Keratinocyte (primary cell): ENCODE measurements at regions not wholly inside any gene's neighbourhood (a gene's known extent, or its start where the extent isn't known, plus 50 kb on each side); places are given as distances from the start of the nearest gene placed in this dataset.

Experiments
- EZH2 ChIP-seq: IDR thresholded peaks from one replicate; pipeline ENCODE4 v1.6.1; 2012; ENCODE audit warnings: inconsistent platforms, mild to moderate bottlenecking, low read length, moderate library complexity
- TF ChIP-seq, protein P1 (sequence below), 3 experiments: IDR thresholded peaks in 1 of 3; conservative IDR thresholded peaks in 1 of 3; optimal IDR thresholded peaks in 1 of 3; 2 replicates in 2 of 3; 3 replicates in 1 of 3; pipeline versions ENCODE3 to v1.5.1; 2011; ENCODE audit warnings: low read length in 3 of 3, mild to moderate bottlenecking in 3 of 3, moderate library complexity in 2 of 3, control low read depth in 1 of 3, inconsistent platforms in 1 of 3; ENCODE audit not compliant: insufficient read depth in 2 of 3; ENCODE audit errors: extremely low read depth in 1 of 3

DNA sequence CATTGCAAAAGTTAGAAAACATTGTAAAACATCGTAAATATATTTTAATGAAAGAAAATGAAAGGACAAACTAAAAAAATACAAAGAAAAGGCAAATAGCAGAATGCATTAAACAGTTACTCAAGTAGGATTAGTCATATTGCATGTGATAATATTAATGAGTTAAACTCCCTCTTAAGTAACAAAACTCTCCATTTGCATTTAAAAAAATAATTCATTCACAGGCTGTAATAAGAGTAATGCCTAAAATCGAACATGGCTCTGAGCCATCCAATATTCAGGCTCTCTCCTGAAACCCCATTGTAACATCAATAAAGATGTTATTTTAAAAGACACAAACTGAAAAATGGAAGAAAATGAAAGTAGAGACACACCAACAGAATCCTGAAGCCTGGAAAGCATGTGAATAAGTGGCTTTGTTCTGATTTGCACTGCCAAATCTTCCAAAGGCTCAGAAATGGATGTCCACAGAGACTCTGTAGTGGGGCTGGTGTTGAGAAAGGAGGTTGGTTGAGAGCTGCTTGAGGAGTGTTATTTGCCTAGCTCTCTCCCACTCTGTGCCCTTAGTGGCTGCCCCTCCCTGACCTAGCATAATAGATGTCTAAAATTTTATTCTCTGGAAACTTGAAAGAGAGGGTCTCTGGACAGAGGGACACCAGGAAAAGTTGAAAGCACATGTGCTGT, 268.3 kb upstream of the MEOX2 start:
- no peak for TF ChIP-seq EZH2
- TF ChIP-seq, protein P1, sequence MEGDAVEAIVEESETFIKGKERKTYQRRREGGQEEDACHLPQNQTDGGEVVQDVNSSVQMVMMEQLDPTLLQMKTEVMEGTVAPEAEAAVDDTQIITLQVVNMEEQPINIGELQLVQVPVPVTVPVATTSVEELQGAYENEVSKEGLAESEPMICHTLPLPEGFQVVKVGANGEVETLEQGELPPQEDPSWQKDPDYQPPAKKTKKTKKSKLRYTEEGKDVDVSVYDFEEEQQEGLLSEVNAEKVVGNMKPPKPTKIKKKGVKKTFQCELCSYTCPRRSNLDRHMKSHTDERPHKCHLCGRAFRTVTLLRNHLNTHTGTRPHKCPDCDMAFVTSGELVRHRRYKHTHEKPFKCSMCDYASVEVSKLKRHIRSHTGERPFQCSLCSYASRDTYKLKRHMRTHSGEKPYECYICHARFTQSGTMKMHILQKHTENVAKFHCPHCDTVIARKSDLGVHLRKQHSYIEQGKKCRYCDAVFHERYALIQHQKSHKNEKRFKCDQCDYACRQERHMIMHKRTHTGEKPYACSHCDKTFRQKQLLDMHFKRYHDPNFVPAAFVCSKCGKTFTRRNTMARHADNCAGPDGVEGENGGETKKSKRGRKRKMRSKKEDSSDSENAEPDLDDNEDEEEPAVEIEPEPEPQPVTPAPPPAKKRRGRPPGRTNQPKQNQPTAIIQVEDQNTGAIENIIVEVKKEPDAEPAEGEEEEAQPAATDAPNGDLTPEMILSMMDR (optimal IDR thresholded peaks at IDR 0.05 in 1 of 3, IDR thresholded peaks at IDR 0.05 in 1 of 3, conservative IDR thresholded peaks at IDR 0.05 in 1 of 3; ENCODE audit: extremely low read depth in 1 of 3, insufficient read depth in 2 of 3, low read length in 3 of 3), result no peak
